T-cell (primary cell): ENCODE measurements at regions not wholly inside any gene's neighbourhood (a gene's known extent, or its start where the extent isn't known, plus 50 kb on each side); places are given as distances from the start of the nearest gene placed in this dataset.

Experiments
- ATAC-seq, 4 experiments: fragments of 200-7000 bp in 3 of 4; fragments of 150-1000 bp in 1 of 4; cut with Tn5 transposase; replicated peaks in 1 of 4; 1 replicate in 3 of 4; 2 replicates in 1 of 4; pipeline ENCODE4 v1.10.0; 2021; ENCODE audit warnings: moderate library complexity in 3 of 4, mild to moderate bottlenecking in 2 of 4, moderate number of reproducible peaks in 1 of 4
- CTCF ChIA-PET, 2 donors: fragments of 300-600 bp; sonication (Branson Sonifier 250); formaldehyde crosslinking; loops; one replicate each; lab custom pipeline; 2022; ENCODE audit warnings: antibody characterized with exemption in 2 of 2; lab: Charles Lee
- POLR2A ChIA-PET, 2 donors: fragments of 300-600 bp; sonication (Branson Sonifier 250); formaldehyde crosslinking; loops; one replicate each; lab custom pipeline; 2022; ENCODE audit warnings: antibody characterized with exemption in 2 of 2; lab: Charles Lee
- DNase-seq, 35 experiments: peaks; one replicate each; pipeline versions ENCODE4 v3.0.0 to v3.0.0-alpha.2; 2013 to 2023
- H3K27ac ChIP-seq: one replicate; pipeline ENCODE4 v1.5.1; 2013; ENCODE audit warnings: low read length
- H3K27me3 ChIP-seq, 2 experiments: replicated peaks in 1 of 2; 1 replicate in 1 of 2; 2 replicates in 1 of 2; pipeline versions ENCODE4 v1.6.1 to v1.7.0; 2013; ENCODE audit warnings: low read length in 1 of 2, mixed read lengths in 1 of 2; ENCODE audit not compliant: control insufficient read depth in 2 of 2, insufficient read depth in 2 of 2; ENCODE audit errors: extremely low read depth in 1 of 2
- H3K36me3 ChIP-seq, 2 donors: 1 replicate in 1 of 2; 2 replicates in 1 of 2; pipeline versions ENCODE4 v1.6.1 to v1.7.0; 2013; ENCODE audit warnings: low read length in 1 of 2; ENCODE audit not compliant: control insufficient read depth in 2 of 2, insufficient read depth in 1 of 2; ENCODE audit errors: extremely low read depth in 1 of 2
- H3K4me1 ChIP-seq, 2 experiments: 1 replicate in 1 of 2; 2 replicates in 1 of 2; pipeline versions ENCODE4 v1.6.1 to v1.7.0; 2013; ENCODE audit warnings: low read length in 2 of 2, mixed read lengths in 1 of 2; ENCODE audit not compliant: insufficient read depth in 2 of 2, control insufficient read depth in 1 of 2; ENCODE audit errors: extremely low read depth in 1 of 2
- H3K4me3 ChIP-seq, 2 donors: 1 replicate in 1 of 2; 2 replicates in 1 of 2; pipeline versions ENCODE4 v1.5.1 to v1.7.0; 2013; ENCODE audit warnings: mild to moderate bottlenecking in 2 of 2, low read length in 1 of 2, moderate library complexity in 1 of 2; ENCODE audit not compliant: control insufficient read depth in 1 of 2; ENCODE audit errors: extremely low read depth in 1 of 2
- H3K9me3 ChIP-seq: 2 replicates; pipeline ENCODE4 v1.7.0; 2013
- H3K27ac Mint-ChIP-seq, 2 donors: one replicate each; pipeline ENCODE4 v1.8.0; 2020 to 2021; ENCODE audit warnings: mild to moderate bottlenecking in 2 of 2, mixed read lengths in 2 of 2
- H3K27me3 Mint-ChIP-seq, 2 donors: one replicate each; pipeline ENCODE4 v1.8.0; 2021 to 2022; ENCODE audit warnings: mixed read lengths in 2 of 2
- H3K36me3 Mint-ChIP-seq: one replicate; pipeline ENCODE4 v1.8.0; 2021; ENCODE audit warnings: mixed read lengths
- H3K4me1 Mint-ChIP-seq, 3 donors: one replicate each; pipeline ENCODE4 v1.8.0; 2020 to 2022; ENCODE audit warnings: mixed read lengths in 3 of 3, mild to moderate bottlenecking in 1 of 3
- H3K4me3 Mint-ChIP-seq, 3 donors: one replicate each; pipeline ENCODE4 v1.8.0; 2020 to 2022; ENCODE audit warnings: mild to moderate bottlenecking in 3 of 3, mixed read lengths in 3 of 3, moderate library complexity in 3 of 3
- H3K9me3 Mint-ChIP-seq, 3 donors: one replicate each; pipeline ENCODE4 v1.8.0; 2020 to 2022; ENCODE audit warnings: mixed read lengths in 3 of 3
- WGBS: methylation state at CpG from one replicate; pipeline ENCODE4 v1.1.5; 2013; ENCODE audit warnings: missing lambda C conversion rate; ENCODE audit not compliant: insufficient coverage; 5-methylcytosine and 5-hydroxymethylcytosine counted together

GRCh38 chr16:35525979-35526590 lies 2066.7 kb downstream of the TP53TG3F start:
- Histone ChIP-seq H3K4me1 (no peaks in the 10 kb centered on the region), H3K9me3 (no peaks in the 10 kb centered on the region), H3K36me3 (no peaks in the 10 kb centered on the region), H3K4me3 (no peak overlapping the region), H3K27ac (no peak overlapping the region), H3K27me3 (no peaks in the 10 kb centered on the region)
- ChIA-PET CTCF (no interaction called here), POLR2A (no interaction called here)
- H3K36me3 Mint-ChIP-seq = no peaks in the 10 kb centered on the region
- no peak overlapping the region for H3K27ac Mint-ChIP-seq
- no peaks in the 10 kb centered on the region for H3K4me1 Mint-ChIP-seq
- ATAC-seq = no peak
- WGBS = 71% methylated on average over 22 of the region's 26 CpGs
- DNase-seq = no peak
- H3K27me3 Mint-ChIP-seq = no peaks in the 10 kb centered on the region
- H3K9me3 Mint-ChIP-seq = peaks cover 30 to 45% (median 38%) of the 10 kb centered on the region in 3 donors
- H3K4me3 Mint-ChIP-seq = no peak overlapping the region

- DNase-seq = no peak
- no peaks in the 10 kb centered on the region for H3K4me1 ChIP-seq
- Mint-ChIP-seq H3K27me3 (no peaks in the 10 kb centered on the region), H3K36me3 (no peaks in the 10 kb centered on the region), H3K9me3 (peaks cover 20 to 28% (median 23%) of the 10 kb centered on the region in 3 donors), H3K27ac (no peak overlapping the region), H3K4me3 (no peak overlapping the region), H3K4me1 (no peaks in the 10 kb centered on the region)
- no peak for ATAC-seq
- WGBS = 100% methylated on average over 2 of the region's 4 CpGs
- H3K4me3 ChIP-seq = no peak overlapping the region
- POLR2A ChIA-PET = no interaction called here
- CTCF ChIA-PET = no interaction called here
- no peaks in the 10 kb centered on the region for H3K9me3 ChIP-seq
- no peaks in the 10 kb centered on the region for H3K36me3 ChIP-seq
- no peak overlapping the region for H3K27ac ChIP-seq
- H3K27me3 ChIP-seq = no peaks in the 10 kb centered on the region
Measured at GRCh38 chr16:35532576-35532975, 2073.2 kb downstream of the TP53TG3F start.

DNA sequence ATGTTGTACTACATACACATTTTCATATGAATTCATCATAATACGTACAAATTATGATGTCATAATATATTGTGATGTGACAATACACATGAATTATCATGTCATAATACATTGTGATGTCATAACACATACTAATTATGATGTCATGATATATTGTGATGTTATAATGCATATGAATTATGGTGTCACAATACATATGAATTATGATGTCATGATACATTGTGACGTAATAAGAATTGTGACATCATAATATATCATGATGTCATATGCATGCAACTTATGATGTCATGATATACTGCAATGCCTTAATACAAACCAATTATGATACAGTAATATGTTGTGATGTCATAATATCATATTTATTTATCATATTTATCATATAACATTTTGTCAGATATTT lies 2074.3 kb downstream of the TP53TG3F start:
- no peak overlapping the region for H3K27ac Mint-ChIP-seq

GRCh38 chr16:35543486-35543885 lies 2084.1 kb downstream of the TP53TG3F start:
- no peaks in the 10 kb centered on the region for H3K36me3 ChIP-seq

More for the DNA sequence above, 2074.3 kb downstream of the TP53TG3F start:
- Mint-ChIP-seq H3K9me3 (peaks cover 17 to 25% (median 20%) of the 10 kb centered on the region in 3 donors), H3K4me3 (no peak overlapping the region), H3K27me3 (no peaks in the 10 kb centered on the region), H3K36me3 (no peaks in the 10 kb centered on the region), H3K4me1 (no peaks in the 10 kb centered on the region)
- Histone ChIP-seq H3K4me1 (no peaks in the 10 kb centered on the region), H3K36me3 (no peaks in the 10 kb centered on the region), H3K27me3 (no peaks in the 10 kb centered on the region), H3K9me3 (no peaks in the 10 kb centered on the region), H3K27ac (no peak overlapping the region), H3K4me3 (no peak overlapping the region)
- POLR2A ChIA-PET = no interaction called here
- WGBS = no CpG with 5 or more reads among the region's 2 CpGs
- DNase-seq (no peak), ATAC-seq (no peak)
- CTCF ChIA-PET = no interaction called here

GRCh38 chr16:35552763-35553162 lies 2093.4 kb downstream of the TP53TG3F start:
- no peak for ATAC-seq
- Mint-ChIP-seq H3K9me3 (peaks cover 10 to 27% (median 20%) of the 10 kb centered on the region in 3 donors), H3K4me3 (no peak overlapping the region), H3K36me3 (no peaks in the 10 kb centered on the region), H3K27ac (no peak overlapping the region), H3K27me3 (no peaks in the 10 kb centered on the region), H3K4me1 (no peaks in the 10 kb centered on the region)
- Histone ChIP-seq H3K36me3 (no peaks in the 10 kb centered on the region), H3K9me3 (no peaks in the 10 kb centered on the region), H3K27ac (no peak overlapping the region), H3K4me1 (no peaks in the 10 kb centered on the region), H3K27me3 (no peaks in the 10 kb centered on the region), H3K4me3 (no peak overlapping the region)
- no peak for DNase-seq
- POLR2A ChIA-PET = no interaction called here
- WGBS = 59% methylated on average over 23 of the region's 31 CpGs
- CTCF ChIA-PET = no interaction called here

More at GRCh38 chr16:35543486-35543885, 2084.1 kb downstream of the TP53TG3F start:
- Histone ChIP-seq H3K4me3 (no peak overlapping the region), H3K9me3 (peaks cover 2% of the 10 kb centered on the region), H3K27me3 (no peaks in the 10 kb centered on the region), H3K27ac (no peak overlapping the region), H3K4me1 (no peaks in the 10 kb centered on the region)
- Mint-ChIP-seq H3K27me3 (no peaks in the 10 kb centered on the region), H3K27ac (no peak overlapping the region), H3K36me3 (no peaks in the 10 kb centered on the region), H3K4me1 (no peaks in the 10 kb centered on the region), H3K9me3 (peaks cover 17 to 21% (median 20%) of the 10 kb centered on the region in 3 donors), H3K4me3 (no peak overlapping the region)
- 82% methylated on average over 27 of the region's 27 CpGs for WGBS
- ChIA-PET POLR2A (no interaction called here), CTCF (no interaction called here)
- ATAC-seq (no peak), DNase-seq (no peak)

GRCh38 chr16:35557731-35558130 lies 2098.3 kb downstream of the TP53TG3F start:
- H3K9me3 ChIP-seq = no peaks in the 10 kb centered on the region
- H3K4me3 ChIP-seq = no peak overlapping the region
- H3K4me1 ChIP-seq = no peaks in the 10 kb centered on the region
- H3K27me3 ChIP-seq = no peaks in the 10 kb centered on the region
- no peak for ATAC-seq
- Mint-ChIP-seq H3K9me3 (peaks cover 14 to 39% (median 35%) of the 10 kb centered on the region in 3 donors), H3K27ac (no peak overlapping the region), H3K27me3 (no peaks in the 10 kb centered on the region), H3K4me1 (no peaks in the 10 kb centered on the region), H3K36me3 (no peaks in the 10 kb centered on the region), H3K4me3 (no peak overlapping the region)
- no peak overlapping the region for H3K27ac ChIP-seq
- no peak for DNase-seq
- no peaks in the 10 kb centered on the region for H3K36me3 ChIP-seq
- 47% methylated on average over 2 of the region's 2 CpGs for WGBS
- POLR2A ChIA-PET = no interaction called here
- CTCF ChIA-PET = no interaction called here
